ENCODE measurements at regions not wholly inside any gene's neighbourhood (a gene's known extent, or its start where the extent isn't known, plus 50 kb on each side); places are given as distances from the start of the nearest gene placed in this dataset.
A peak's percentile ranks its signal among the peaks of the same experiment; 100 is the strongest.

- ChIA-PET CTCF (no interaction called here), POLR2A (ENCODE audit: low non-redundant PET) (interaction anchor here (0.6 kb wide), 1 partner anchor 1705 kb away, joined by 3 read pairs; no protein-coding TSS in a partner anchor)
- Histone ChIP-seq H3K27me3 (replicated peaks; ENCODE audit: insufficient read depth, low read depth, low read length, poor library complexity) (no peaks in the 10 kb centered on the region), H3K27ac (ENCODE audit: low read depth, low read length, poor library complexity, severe bottlenecking) (no peak overlapping the region), H3K36me3 (ENCODE audit: insufficient read depth, low read length, poor library complexity, severe bottlenecking) (no peaks in the 10 kb centered on the region), H3K4me3 (ENCODE audit: low read depth, low read length, poor library complexity, severe bottlenecking) (no peak overlapping the region), H3K9me3 (ENCODE audit: low read depth, low read length, poor library complexity, severe bottlenecking) (peaks cover 11% of the 10 kb centered on the region), H3K4me1 (ENCODE audit: insufficient read depth, low read length, poor library complexity, severe bottlenecking) (no peaks in the 10 kb centered on the region)
- peak; percentile 16 for DNase-seq (ENCODE audit: low spot score)
- BruUV-seq (replicated peaks), result no TSS peak
- TF ChIP-seq CTCF (conservative IDR thresholded peaks at IDR 0.05; ENCODE audit: low read depth, low read length) (no peak), EZH2 (IDR thresholded peaks at IDR 0.05; ENCODE audit: borderline replicate concordance, low read depth, low read length, poor library complexity, severe bottlenecking) (no peak)
- intact Hi-C loops (cut with micrococcal nuclease; ENCODE audit: unreplicated experiment), result no loop called here
Measured at GRCh38 chrX:150037041-150037440, 98.8 kb upstream of the EOLA2 start.

- H3K4me3 ChIP-seq (ENCODE audit: low read depth, low read length, poor library complexity, severe bottlenecking), result no peak overlapping the region
- no peaks in the 10 kb centered on the region for H3K4me1 ChIP-seq (ENCODE audit: insufficient read depth, low read length, poor library complexity, severe bottlenecking)
- intact Hi-C loops (cut with micrococcal nuclease; ENCODE audit: unreplicated experiment), result no loop called here
- no TSS peak for BruUV-seq (replicated peaks)
- no peak for TF ChIP-seq CTCF (conservative IDR thresholded peaks at IDR 0.05; ENCODE audit: low read depth, low read length)
- no peak for TF ChIP-seq EZH2 (IDR thresholded peaks at IDR 0.05; ENCODE audit: borderline replicate concordance, low read depth, low read length, poor library complexity, severe bottlenecking)
- ChIA-PET POLR2A (ENCODE audit: low non-redundant PET) (no interaction called here), CTCF (no interaction called here)
- no peaks in the 10 kb centered on the region for H3K27me3 ChIP-seq (replicated peaks; ENCODE audit: insufficient read depth, low read depth, low read length, poor library complexity)
- H3K27ac ChIP-seq (ENCODE audit: low read depth, low read length, poor library complexity, severe bottlenecking), result no peak overlapping the region
- H3K36me3 ChIP-seq (ENCODE audit: insufficient read depth, low read length, poor library complexity, severe bottlenecking), result no peaks in the 10 kb centered on the region
- peaks cover 11% of the 10 kb centered on the region for H3K9me3 ChIP-seq (ENCODE audit: low read depth, low read length, poor library complexity, severe bottlenecking)
- DNase-seq (ENCODE audit: low spot score), result peak; percentile 12
Measured at GRCh38 chrX:150038315-150038714, 100.0 kb upstream of the EOLA2 start.

- no peaks in the 10 kb centered on the region for H3K27me3 ChIP-seq (replicated peaks; ENCODE audit: insufficient read depth, low read depth, low read length, poor library complexity)
- H3K36me3 ChIP-seq (ENCODE audit: insufficient read depth, low read length, poor library complexity, severe bottlenecking), result no peaks in the 10 kb centered on the region
- no peak overlapping the region for H3K4me3 ChIP-seq (ENCODE audit: low read depth, low read length, poor library complexity, severe bottlenecking)
- no peaks in the 10 kb centered on the region for H3K4me1 ChIP-seq (ENCODE audit: insufficient read depth, low read length, poor library complexity, severe bottlenecking)
- H3K27ac ChIP-seq (ENCODE audit: low read depth, low read length, poor library complexity, severe bottlenecking), result no peak overlapping the region
- CTCF ChIA-PET, result no interaction called here
- no TSS peak for BruUV-seq (replicated peaks)
- peaks cover 11% of the 10 kb centered on the region for H3K9me3 ChIP-seq (ENCODE audit: low read depth, low read length, poor library complexity, severe bottlenecking)
- DNase-seq (ENCODE audit: low spot score), result peak; percentile 38
- TF ChIP-seq CTCF (conservative IDR thresholded peaks at IDR 0.05; ENCODE audit: low read depth, low read length) (no peak), EZH2 (IDR thresholded peaks at IDR 0.05; ENCODE audit: borderline replicate concordance, low read depth, low read length, poor library complexity, severe bottlenecking) (no peak)
- POLR2A ChIA-PET (ENCODE audit: low non-redundant PET), result no interaction called here
- intact Hi-C loops (cut with micrococcal nuclease; ENCODE audit: unreplicated experiment), result no loop called here
Measured at GRCh38 chrX:150038986-150039599, 100.8 kb upstream of the EOLA2 start.
